ENCODE measurements at regions not wholly inside any gene's neighbourhood (a gene's known extent, or its start where the extent isn't known, plus 50 kb on each side); places are given as distances from the start of the nearest gene placed in this dataset.

DNA sequence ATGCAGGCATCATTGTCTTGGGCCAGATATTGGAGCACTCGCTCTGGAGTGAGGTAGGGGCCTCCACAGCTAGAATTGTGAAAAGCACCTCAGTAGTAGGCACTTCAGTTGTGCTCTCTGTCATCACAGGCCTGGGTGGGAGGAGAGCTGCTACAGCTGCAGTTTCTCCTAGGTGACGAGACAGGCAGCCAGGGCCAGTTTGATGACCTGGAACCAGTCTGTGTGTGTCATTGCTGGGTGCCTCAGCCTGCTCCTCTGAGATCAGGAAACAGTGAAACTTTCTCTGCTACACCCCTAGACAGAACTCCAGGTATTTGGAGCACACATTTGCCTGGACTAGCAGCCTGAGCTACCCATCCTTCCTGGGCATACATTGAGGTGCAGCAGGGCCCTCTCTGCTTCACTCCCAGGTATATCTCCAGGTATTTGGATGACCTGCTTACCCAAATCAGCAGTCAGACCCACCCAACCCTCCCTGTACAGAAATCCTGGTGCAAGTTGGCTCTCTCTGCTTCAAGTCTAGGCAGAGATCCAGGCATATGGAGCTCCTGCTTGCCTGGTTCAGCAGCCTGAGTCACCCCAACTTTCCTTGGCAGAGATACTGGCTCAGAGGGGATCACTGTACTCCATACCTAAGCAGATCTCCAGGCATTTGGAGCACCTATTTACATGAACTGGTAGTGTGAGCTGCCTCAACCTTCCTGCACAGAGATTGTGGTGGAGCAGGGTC lies 54.3 kb upstream of the SGO1 start:
- TF ChIP-seq, protein P1, sequence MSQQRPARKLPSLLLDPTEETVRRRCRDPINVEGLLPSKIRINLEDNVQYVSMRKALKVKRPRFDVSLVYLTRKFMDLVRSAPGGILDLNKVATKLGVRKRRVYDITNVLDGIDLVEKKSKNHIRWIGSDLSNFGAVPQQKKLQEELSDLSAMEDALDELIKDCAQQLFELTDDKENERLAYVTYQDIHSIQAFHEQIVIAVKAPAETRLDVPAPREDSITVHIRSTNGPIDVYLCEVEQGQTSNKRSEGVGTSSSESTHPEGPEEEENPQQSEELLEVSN (IDR thresholded peaks at IDR 0.05): no peak
- no peak for TF ChIP-seq ZNF274 (IDR thresholded peaks at IDR 0.05; ENCODE audit: borderline replicate concordance, extremely low read depth, low read length)
- no peak for TF ChIP-seq RXRA (IDR thresholded peaks at IDR 0.05; ENCODE audit: insufficient read depth, low read depth, low read length)
- TF ChIP-seq TEAD4 (IDR thresholded peaks at IDR 0.05; ENCODE audit: low read depth, low read length): no peak
- TF ChIP-seq YY1 (IDR thresholded peaks at IDR 0.05; ENCODE audit: low read depth, low read length): no peak
- no peak for TF ChIP-seq RFX5 (IDR thresholded peaks at IDR 0.05; ENCODE audit: borderline replicate concordance, low read depth, low read length)
- TF ChIP-seq JUN (IDR thresholded peaks at IDR 0.05; ENCODE audit: low read depth, low read length): no peak
- TF ChIP-seq POLR2AphosphoS5 (IDR thresholded peaks at IDR 0.05; ENCODE audit: low read depth, low read length): no peak
- TF ChIP-seq CEBPB (IDR thresholded peaks at IDR 0.05; ENCODE audit: low read depth, low read length): no peak
- TF ChIP-seq SP1 (IDR thresholded peaks at IDR 0.05; ENCODE audit: low read depth, low read length): no peak
- no peak for TF ChIP-seq MAFK (IDR thresholded peaks at IDR 0.05; ENCODE audit: low read depth, low read length)
- TF ChIP-seq, protein P2, sequence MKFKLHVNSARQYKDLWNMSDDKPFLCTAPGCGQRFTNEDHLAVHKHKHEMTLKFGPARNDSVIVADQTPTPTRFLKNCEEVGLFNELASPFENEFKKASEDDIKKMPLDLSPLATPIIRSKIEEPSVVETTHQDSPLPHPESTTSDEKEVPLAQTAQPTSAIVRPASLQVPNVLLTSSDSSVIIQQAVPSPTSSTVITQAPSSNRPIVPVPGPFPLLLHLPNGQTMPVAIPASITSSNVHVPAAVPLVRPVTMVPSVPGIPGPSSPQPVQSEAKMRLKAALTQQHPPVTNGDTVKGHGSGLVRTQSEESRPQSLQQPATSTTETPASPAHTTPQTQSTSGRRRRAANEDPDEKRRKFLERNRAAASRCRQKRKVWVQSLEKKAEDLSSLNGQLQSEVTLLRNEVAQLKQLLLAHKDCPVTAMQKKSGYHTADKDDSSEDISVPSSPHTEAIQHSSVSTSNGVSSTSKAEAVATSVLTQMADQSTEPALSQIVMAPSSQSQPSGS (IDR thresholded peaks at IDR 0.05; ENCODE audit: low read length): no peak

More for the DNA sequence above, 54.3 kb upstream of the SGO1 start:
- Histone ChIP-seq H4K20me1 (replicated peaks in 1 of 2; ENCODE audit: control insufficient read depth in 1 of 2, insufficient read depth in 2 of 2, low read length in 2 of 2) (no peaks in the 10 kb centered on the region), H2BK120ac (replicated peaks; ENCODE audit: low read depth, low read length) (no peak overlapping the region), H4K8ac (ENCODE audit: extremely low read depth, insufficient read depth, low read length) (no peak overlapping the region), H3K79me2 (ENCODE audit: control insufficient read depth in 1 of 2, insufficient read depth in 2 of 2, low read length in 2 of 2) (no peaks in the 10 kb centered on the region), H2BK15ac (ENCODE audit: low read length) (no peak overlapping the region), H2BK20ac (ENCODE audit: low read length) (no peak overlapping the region), H2AK5ac (ENCODE audit: low read depth, low read length) (no peak overlapping the region), H4K91ac (replicated peaks; ENCODE audit: insufficient read length, low read length) (no peak overlapping the region), H3K18ac (ENCODE audit: extremely low read depth, low read length) (no peak overlapping the region), H3K9me3 (ENCODE audit: insufficient read depth in 2 of 2, low read depth in 1 of 2, low read length in 1 of 2) (no peaks in the 10 kb centered on the region), H4K5ac (ENCODE audit: insufficient read length, low read depth, low read length) (no peak overlapping the region), H3K14ac (ENCODE audit: insufficient read length) (no peak overlapping the region), H3K23ac (ENCODE audit: insufficient read length) (no peak overlapping the region), H3K27ac (ENCODE audit: low read depth, low read length) (no peak overlapping the region), H3K4me2 (ENCODE audit: insufficient read depth in 1 of 2, low read depth in 2 of 2, low read length in 2 of 2) (no peak overlapping the region), H2BK12ac (ENCODE audit: low read depth, low read length) (no peak overlapping the region), H3K23me2 (ENCODE audit: low read depth, low read length) (no peaks in the 10 kb centered on the region), H2AFZ (ENCODE audit: low read length) (no peak overlapping the region; the same call in 1 of the 2 replicates), H2BK5ac (ENCODE audit: low read depth, low read length) (no peak overlapping the region), H3K36me3 (ENCODE audit: control insufficient read depth in 2 of 4, insufficient read depth in 4 of 4, low read length in 3 of 4) (no peaks in the 10 kb centered on the region), H3K4me1 (replicated peaks in 1 of 4; ENCODE audit: control insufficient read depth in 3 of 4, insufficient read depth in 4 of 4, low read length in 3 of 4) (no peaks in the 10 kb centered on the region), H3K4me3 (ENCODE audit: extremely low read depth in 1 of 4, insufficient read depth in 2 of 4, low read depth in 3 of 4, low read length in 4 of 4) (no peak overlapping the region), H3K4ac (replicated peaks; ENCODE audit: insufficient read length, low read depth, low read length) (no peak overlapping the region), H3K27me3 (replicated peaks in 1 of 4; ENCODE audit: control insufficient read depth in 3 of 4, extremely low read depth in 1 of 4, insufficient read depth in 3 of 4, low read length in 3 of 4) (no peaks in the 10 kb centered on the region), H3K9ac (replicated peaks in 1 of 4; ENCODE audit: extremely low read depth in 1 of 4, low read depth in 3 of 4, low read length in 3 of 4) (no peak overlapping the region), H3K56ac (replicated peaks; ENCODE audit: insufficient read length, low read depth, low read length) (no peak overlapping the region), H3K79me1 (ENCODE audit: low read depth, low read length) (no peaks in the 10 kb centered on the region)
- ChIA-PET CTCF (ENCODE audit: partially characterized antibody) (interaction anchor here (0.6 to 1.1 kb wide), 3 partner anchors 9 to 688 kb away, joined by 3 to 5 read pairs (median 4); no protein-coding TSS in a partner anchor), POLR2A (ENCODE audit: partially characterized antibody) (no interaction called here)
- 95% methylated on average over 2 of the region's 2 CpGs; no CpG with 5 or more reads in 1 of the 2 experiments for WGBS, 2 experiments (ENCODE audit: extremely low coverage in 1 of 2, insufficient coverage in 1 of 2, insufficient read length in 1 of 2, insufficient replicate concordance in 2 of 2, low coverage in 1 of 2, low lambda C conversion rate in 2 of 2, missing lambda C conversion rate in 1 of 2)
- no peak for FAIRE-seq
- DNase-seq (ENCODE audit: low read depth in 1 of 2, low spot score in 2 of 2): no peak
